HepG2 (cell line): ENCODE measurements at regions not wholly inside any gene's neighbourhood (a gene's known extent, or its start where the extent isn't known, plus 50 kb on each side); places are given as distances from the start of the nearest gene placed in this dataset.
A peak's percentile ranks its signal among the peaks of the same experiment; 100 is the strongest.

Experiments used
- AGO2 ChIP-seq: fragments of 200-400 bp; formaldehyde crosslinking; optimal IDR thresholded peaks from 2 replicates; pipeline ENCODE3; 2017; ENCODE audit warnings: mild to moderate bottlenecking, low read depth, low read length, moderate library complexity
- HDAC1 ChIP-seq: sonication (generic); formaldehyde crosslinking; IDR thresholded peaks from 2 replicates; pipeline ENCODE4 v1.5.1; 2020; ENCODE audit warnings: mild to moderate bottlenecking, missing genetic modification reagents
- KLF6 ChIP-seq: IDR thresholded peaks from 2 replicates; pipeline ENCODE4 v1.8.0; 2016; ENCODE audit warnings: missing biosample characterization, missing genetic modification reagents
- MAZ ChIP-seq, 2 experiments: sonication (generic) in 1 of 2; formaldehyde crosslinking in 1 of 2; IDR thresholded peaks; 2 replicates each; pipeline versions ENCODE4 v1.5.0 to v1.6.1; 2012 to 2020; ENCODE audit warnings: low read depth in 2 of 2, mild to moderate bottlenecking in 2 of 2, borderline replicate concordance in 1 of 2, improper control_type of control experiment in 1 of 2, low read length in 1 of 2, missing genetic modification reagents in 1 of 2, moderate library complexity in 1 of 2
- MZF1 ChIP-seq: sonication (generic); formaldehyde crosslinking; IDR thresholded peaks from 2 replicates; pipeline ENCODE4 v1.8.1; 2023; ENCODE audit warnings: mild to moderate bottlenecking, missing genetic modification reagents, borderline replicate concordance
- RAD51 ChIP-seq: fragments of 450-650 bp; IDR thresholded peaks from 2 replicates; pipeline ENCODE4 v1.6.1; 2016; ENCODE audit warnings: borderline replicate concordance
- TCF7L2 ChIP-seq: IDR thresholded peaks from 2 replicates; pipeline ENCODE4 v1.6.1; 2011; ENCODE audit warnings: mild to moderate bottlenecking, low read depth, low read length, moderate library complexity
- ZNF446 ChIP-seq: sonication (generic); formaldehyde crosslinking; IDR thresholded peaks from 2 replicates; pipeline ENCODE4 v1.5.0; 2020; ENCODE audit warnings: mild to moderate bottlenecking, missing genetic modification reagents
- ZNF558 ChIP-seq: sonication (generic); formaldehyde crosslinking; IDR thresholded peaks from 2 replicates; pipeline ENCODE4 v1.9.0; 2022; ENCODE audit warnings: mild to moderate bottlenecking, missing genetic modification reagents, borderline replicate concordance
- TF ChIP-seq, protein P1 (sequence below), 2 experiments: sonication (generic) in 1 of 2; formaldehyde crosslinking in 1 of 2; IDR thresholded peaks; 2 replicates each; pipeline versions ENCODE4 v1.6.1 to v1.9.0; 2014 to 2022; ENCODE audit warnings: antibody characterized with exemption in 1 of 2, borderline replicate concordance in 1 of 2, inconsistent platforms in 1 of 2, low read depth in 1 of 2, missing genetic modification reagents in 1 of 2
- TF ChIP-seq, protein P2 (sequence below): sonication (generic); formaldehyde crosslinking; conservative IDR thresholded peaks from 2 replicates; pipeline ENCODE4 v1.4.0; 2020; ENCODE audit warnings: missing genetic modification reagents
- TF ChIP-seq, protein P3 (sequence below): sonication (generic); formaldehyde crosslinking; IDR thresholded peaks from 2 replicates; pipeline ENCODE4 v1.4.0; 2020; ENCODE audit warnings: low read depth, mild to moderate bottlenecking, missing genetic modification reagents
- TF ChIP-seq, protein P4 (sequence below): sonication (generic); formaldehyde crosslinking; IDR thresholded peaks from 2 replicates; pipeline ENCODE4 v1.5.1; 2020; ENCODE audit warnings: missing genetic modification reagents, mild to moderate bottlenecking, borderline replicate concordance
- TF ChIP-seq, protein P5 (sequence below): sonication (generic); formaldehyde crosslinking; IDR thresholded peaks from 2 replicates; pipeline ENCODE4 v1.4.0; 2020; ENCODE audit warnings: missing genetic modification reagents

DNA sequence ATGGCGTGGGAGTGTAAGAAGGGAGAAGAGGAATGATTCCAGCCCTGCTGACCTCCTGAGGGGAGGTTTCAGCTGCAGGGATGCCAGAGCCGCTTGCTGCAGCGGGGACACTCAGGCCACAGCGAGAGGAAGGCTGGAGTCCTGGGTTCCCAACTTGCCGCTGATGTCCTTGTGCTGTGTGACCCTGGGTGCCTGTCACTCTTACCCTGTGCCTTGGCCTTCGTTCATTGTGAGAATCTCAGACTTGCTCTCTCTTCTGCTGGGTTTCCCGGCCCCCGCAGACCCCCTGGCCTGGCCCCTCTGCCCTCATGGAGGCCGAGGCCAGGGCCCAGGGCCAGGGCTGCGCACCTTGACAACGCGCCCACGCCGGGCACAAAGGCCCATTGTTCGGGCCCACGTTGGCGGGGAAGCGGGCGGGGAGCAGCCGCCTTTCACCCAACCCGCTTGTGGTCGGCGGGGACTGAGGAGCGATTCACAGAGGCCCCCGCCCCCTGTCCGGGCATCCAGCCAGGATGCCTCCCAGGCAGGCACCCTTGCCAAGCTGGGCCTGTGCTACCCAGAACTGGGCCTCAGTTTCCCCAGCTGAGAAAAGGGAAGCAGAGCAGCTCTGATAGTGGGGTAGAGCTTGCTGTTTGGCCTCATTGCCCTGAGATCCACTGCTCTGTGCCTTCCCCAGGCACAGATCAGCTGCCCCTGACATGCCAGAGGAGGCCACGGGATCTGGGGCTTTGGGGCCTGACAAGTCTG, 52.4 kb downstream of the CEBPB start (continued):
- TF ChIP-seq, protein P1, sequence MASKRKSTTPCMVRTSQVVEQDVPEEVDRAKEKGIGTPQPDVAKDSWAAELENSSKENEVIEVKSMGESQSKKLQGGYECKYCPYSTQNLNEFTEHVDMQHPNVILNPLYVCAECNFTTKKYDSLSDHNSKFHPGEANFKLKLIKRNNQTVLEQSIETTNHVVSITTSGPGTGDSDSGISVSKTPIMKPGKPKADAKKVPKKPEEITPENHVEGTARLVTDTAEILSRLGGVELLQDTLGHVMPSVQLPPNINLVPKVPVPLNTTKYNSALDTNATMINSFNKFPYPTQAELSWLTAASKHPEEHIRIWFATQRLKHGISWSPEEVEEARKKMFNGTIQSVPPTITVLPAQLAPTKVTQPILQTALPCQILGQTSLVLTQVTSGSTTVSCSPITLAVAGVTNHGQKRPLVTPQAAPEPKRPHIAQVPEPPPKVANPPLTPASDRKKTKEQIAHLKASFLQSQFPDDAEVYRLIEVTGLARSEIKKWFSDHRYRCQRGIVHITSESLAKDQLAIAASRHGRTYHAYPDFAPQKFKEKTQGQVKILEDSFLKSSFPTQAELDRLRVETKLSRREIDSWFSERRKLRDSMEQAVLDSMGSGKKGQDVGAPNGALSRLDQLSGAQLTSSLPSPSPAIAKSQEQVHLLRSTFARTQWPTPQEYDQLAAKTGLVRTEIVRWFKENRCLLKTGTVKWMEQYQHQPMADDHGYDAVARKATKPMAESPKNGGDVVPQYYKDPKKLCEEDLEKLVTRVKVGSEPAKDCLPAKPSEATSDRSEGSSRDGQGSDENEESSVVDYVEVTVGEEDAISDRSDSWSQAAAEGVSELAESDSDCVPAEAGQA (IDR thresholded peaks at IDR 0.05; ENCODE audit: low read depth), result no peak
- TF ChIP-seq, protein P1 (CRISPR knock-in tag; IDR thresholded peaks at IDR 0.05; ENCODE audit: borderline replicate concordance), result no peak
- peak; percentile 100 for TF ChIP-seq HDAC1 (CRISPR knock-in tag)
- TF ChIP-seq RAD51, result no peak
- TF ChIP-seq KLF6 (CRISPR knock-in tag), result peak; percentile 51
- no peak for TF ChIP-seq TCF7L2
- TF ChIP-seq AGO2, result peak; percentile 56
- TF ChIP-seq, protein P2, sequence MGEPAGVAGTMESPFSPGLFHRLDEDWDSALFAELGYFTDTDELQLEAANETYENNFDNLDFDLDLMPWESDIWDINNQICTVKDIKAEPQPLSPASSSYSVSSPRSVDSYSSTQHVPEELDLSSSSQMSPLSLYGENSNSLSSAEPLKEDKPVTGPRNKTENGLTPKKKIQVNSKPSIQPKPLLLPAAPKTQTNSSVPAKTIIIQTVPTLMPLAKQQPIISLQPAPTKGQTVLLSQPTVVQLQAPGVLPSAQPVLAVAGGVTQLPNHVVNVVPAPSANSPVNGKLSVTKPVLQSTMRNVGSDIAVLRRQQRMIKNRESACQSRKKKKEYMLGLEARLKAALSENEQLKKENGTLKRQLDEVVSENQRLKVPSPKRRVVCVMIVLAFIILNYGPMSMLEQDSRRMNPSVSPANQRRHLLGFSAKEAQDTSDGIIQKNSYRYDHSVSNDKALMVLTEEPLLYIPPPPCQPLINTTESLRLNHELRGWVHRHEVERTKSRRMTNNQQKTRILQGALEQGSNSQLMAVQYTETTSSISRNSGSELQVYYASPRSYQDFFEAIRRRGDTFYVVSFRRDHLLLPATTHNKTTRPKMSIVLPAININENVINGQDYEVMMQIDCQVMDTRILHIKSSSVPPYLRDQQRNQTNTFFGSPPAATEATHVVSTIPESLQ (CRISPR knock-in tag), result peak; percentile 28; the same call in 1 of the 2 replicates
- no peak for TF ChIP-seq ZNF446 (CRISPR knock-in tag)
- TF ChIP-seq, protein P3, sequence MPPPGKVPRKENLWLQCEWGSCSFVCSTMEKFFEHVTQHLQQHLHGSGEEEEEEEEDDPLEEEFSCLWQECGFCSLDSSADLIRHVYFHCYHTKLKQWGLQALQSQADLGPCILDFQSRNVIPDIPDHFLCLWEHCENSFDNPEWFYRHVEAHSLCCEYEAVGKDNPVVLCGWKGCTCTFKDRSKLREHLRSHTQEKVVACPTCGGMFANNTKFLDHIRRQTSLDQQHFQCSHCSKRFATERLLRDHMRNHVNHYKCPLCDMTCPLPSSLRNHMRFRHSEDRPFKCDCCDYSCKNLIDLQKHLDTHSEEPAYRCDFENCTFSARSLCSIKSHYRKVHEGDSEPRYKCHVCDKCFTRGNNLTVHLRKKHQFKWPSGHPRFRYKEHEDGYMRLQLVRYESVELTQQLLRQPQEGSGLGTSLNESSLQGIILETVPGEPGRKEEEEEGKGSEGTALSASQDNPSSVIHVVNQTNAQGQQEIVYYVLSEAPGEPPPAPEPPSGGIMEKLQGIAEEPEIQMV (CRISPR knock-in tag), result peak; percentile 21; the same call in 1 of the 2 replicates
- TF ChIP-seq, protein P4, sequence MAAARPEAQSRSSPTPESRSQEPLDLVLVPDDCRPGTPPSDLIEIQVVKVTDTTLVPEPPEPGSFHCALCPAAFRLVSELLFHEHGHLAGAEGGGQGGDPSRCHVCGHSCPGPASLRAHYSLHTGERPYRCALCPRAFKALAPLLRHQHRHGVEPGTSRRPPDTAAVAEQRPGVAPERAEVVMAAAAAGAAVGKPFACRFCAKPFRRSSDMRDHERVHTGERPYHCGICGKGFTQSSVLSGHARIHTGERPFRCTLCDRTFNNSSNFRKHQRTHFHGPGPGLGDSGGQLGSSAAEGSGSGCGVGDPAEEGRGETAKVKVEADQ, result peak; percentile 88
- peak; percentile 93; the same call in 1 of the 2 replicates for TF ChIP-seq MZF1
- TF ChIP-seq MAZ (IDR thresholded peaks at IDR 0.05; ENCODE audit: borderline replicate concordance, low read depth, low read length), result no peak; the same call in none of the 2 replicates
- TF ChIP-seq MAZ (CRISPR knock-in tag; IDR thresholded peaks at IDR 0.05; ENCODE audit: low read depth), result peak; percentile 98
- TF ChIP-seq ZNF558, result peak; percentile 51; the same call in 1 of the 2 replicates
- TF ChIP-seq, protein P5, sequence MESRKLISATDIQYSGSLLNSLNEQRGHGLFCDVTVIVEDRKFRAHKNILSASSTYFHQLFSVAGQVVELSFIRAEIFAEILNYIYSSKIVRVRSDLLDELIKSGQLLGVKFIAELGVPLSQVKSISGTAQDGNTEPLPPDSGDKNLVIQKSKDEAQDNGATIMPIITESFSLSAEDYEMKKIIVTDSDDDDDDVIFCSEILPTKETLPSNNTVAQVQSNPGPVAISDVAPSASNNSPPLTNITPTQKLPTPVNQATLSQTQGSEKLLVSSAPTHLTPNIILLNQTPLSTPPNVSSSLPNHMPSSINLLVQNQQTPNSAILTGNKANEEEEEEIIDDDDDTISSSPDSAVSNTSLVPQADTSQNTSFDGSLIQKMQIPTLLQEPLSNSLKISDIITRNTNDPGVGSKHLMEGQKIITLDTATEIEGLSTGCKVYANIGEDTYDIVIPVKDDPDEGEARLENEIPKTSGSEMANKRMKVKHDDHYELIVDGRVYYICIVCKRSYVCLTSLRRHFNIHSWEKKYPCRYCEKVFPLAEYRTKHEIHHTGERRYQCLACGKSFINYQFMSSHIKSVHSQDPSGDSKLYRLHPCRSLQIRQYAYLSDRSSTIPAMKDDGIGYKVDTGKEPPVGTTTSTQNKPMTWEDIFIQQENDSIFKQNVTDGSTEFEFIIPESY (CRISPR knock-in tag), result peak; percentile 10
